ENCODE measurements at regions not wholly inside any gene's neighbourhood (a gene's known extent, or its start where the extent isn't known, plus 50 kb on each side); places are given as distances from the start of the nearest gene placed in this dataset.

DNA sequence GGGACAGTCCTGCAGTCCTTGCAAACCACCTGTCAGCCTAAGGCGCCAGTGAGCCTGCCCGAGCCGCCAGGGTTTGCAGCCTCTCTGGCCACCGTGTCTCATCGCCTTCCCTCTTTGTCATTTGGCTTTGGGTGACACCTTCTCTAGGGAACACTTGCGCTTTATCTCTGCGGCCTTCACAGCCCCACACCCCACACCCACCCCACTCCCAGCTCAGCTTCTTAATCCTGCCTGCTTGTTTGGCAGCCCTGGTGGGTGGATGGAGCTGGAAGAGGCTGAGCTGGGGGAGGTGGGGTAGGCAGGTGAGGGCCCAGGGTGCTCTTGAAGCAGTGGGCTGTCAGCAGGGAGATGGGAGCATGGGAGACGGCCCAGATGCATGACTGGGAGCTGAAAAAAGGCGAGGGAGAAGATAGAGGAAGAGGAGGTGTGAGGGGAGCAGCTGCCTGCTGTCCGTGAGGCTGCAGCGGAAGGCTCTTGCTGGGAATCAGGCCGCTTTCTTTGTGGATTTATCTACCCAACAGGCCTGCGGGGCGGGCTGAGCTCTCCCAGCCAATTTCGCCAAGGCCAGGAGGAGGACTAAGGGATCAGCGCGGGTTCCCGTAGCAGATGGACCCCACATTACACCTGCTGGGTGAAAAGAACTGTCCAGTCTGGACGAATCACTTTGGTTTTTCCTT is 97.5 kb upstream of the STOX2 start:
- TF ChIP-seq, protein P1, sequence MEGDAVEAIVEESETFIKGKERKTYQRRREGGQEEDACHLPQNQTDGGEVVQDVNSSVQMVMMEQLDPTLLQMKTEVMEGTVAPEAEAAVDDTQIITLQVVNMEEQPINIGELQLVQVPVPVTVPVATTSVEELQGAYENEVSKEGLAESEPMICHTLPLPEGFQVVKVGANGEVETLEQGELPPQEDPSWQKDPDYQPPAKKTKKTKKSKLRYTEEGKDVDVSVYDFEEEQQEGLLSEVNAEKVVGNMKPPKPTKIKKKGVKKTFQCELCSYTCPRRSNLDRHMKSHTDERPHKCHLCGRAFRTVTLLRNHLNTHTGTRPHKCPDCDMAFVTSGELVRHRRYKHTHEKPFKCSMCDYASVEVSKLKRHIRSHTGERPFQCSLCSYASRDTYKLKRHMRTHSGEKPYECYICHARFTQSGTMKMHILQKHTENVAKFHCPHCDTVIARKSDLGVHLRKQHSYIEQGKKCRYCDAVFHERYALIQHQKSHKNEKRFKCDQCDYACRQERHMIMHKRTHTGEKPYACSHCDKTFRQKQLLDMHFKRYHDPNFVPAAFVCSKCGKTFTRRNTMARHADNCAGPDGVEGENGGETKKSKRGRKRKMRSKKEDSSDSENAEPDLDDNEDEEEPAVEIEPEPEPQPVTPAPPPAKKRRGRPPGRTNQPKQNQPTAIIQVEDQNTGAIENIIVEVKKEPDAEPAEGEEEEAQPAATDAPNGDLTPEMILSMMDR (IDR thresholded peaks at IDR 0.05; ENCODE audit: poor library complexity, severe bottlenecking): no peak
- TF ChIP-seq EP300 (conservative IDR thresholded peaks at IDR 0.05; ENCODE audit: poor library complexity, severe bottlenecking) (no peak), EZH2 (IDR thresholded peaks at IDR 0.05; ENCODE audit: borderline replicate concordance, insufficient read depth, low read length, poor library complexity, severe bottlenecking) (no peak), RAD21 (conservative IDR thresholded peaks at IDR 0.05) (no peak)

Measured in neural cell (in vitro differentiated cells).